H9 (cell line): ENCODE measurements at regions not wholly inside any gene's neighbourhood (a gene's known extent, or its start where the extent isn't known, plus 50 kb on each side); places are given as distances from the start of the nearest gene placed in this dataset.

Experiments
- DNase-seq: peaks from one replicate; pipeline ENCODE4 v3.0.0-alpha.2; 2017
- H2AFZ ChIP-seq: one replicate; pipeline ENCODE4 v1.6.1; 2013; ENCODE audit warnings: mild to moderate bottlenecking, low read length, control low read depth, moderate library complexity
- H2AK5ac ChIP-seq: 2 replicates; pipeline ENCODE4 v1.6.1; 2013; ENCODE audit warnings: low read length, control low read depth, mixed read lengths; ENCODE audit not compliant: insufficient read length
- H2BK120ac ChIP-seq: one replicate; pipeline ENCODE4 v1.6.1; 2013; ENCODE audit warnings: low read depth, mild to moderate bottlenecking, low read length, control low read depth, inconsistent platforms; ENCODE audit not compliant: poor library complexity, severe bottlenecking
- H2BK12ac ChIP-seq: 2 replicates; pipeline ENCODE4 v1.6.1; 2013; ENCODE audit warnings: low read length, control low read depth, mixed read lengths, low read depth; ENCODE audit not compliant: insufficient read length
- H2BK15ac ChIP-seq: 2 replicates; pipeline ENCODE4 v1.6.1; 2013; ENCODE audit warnings: low read depth, low read length, control low read depth
- H2BK20ac ChIP-seq: one replicate; pipeline ENCODE4 v1.6.1; 2013; ENCODE audit warnings: low read depth, mild to moderate bottlenecking, low read length, control low read depth, inconsistent platforms; ENCODE audit not compliant: poor library complexity, severe bottlenecking
- H2BK5ac ChIP-seq: 2 replicates; pipeline ENCODE4 v1.6.1; 2013; ENCODE audit warnings: low read length, control low read depth, mixed read lengths; ENCODE audit not compliant: insufficient read length
- H3K14ac ChIP-seq: 2 replicates; pipeline ENCODE4 v1.6.1; 2013; ENCODE audit warnings: low read length, control low read depth; ENCODE audit not compliant: insufficient read depth
- H3K18ac ChIP-seq: 2 replicates; pipeline ENCODE4 v1.6.1; 2013; ENCODE audit warnings: low read depth, mild to moderate bottlenecking, mixed read lengths, low read length, control low read depth; ENCODE audit not compliant: insufficient read length
- H3K23ac ChIP-seq: 2 replicates; pipeline ENCODE4 v1.6.1; 2013; ENCODE audit warnings: low read length, control low read depth, mixed read lengths, low read depth; ENCODE audit not compliant: insufficient read length
- H3K23me2 ChIP-seq: 2 replicates; pipeline ENCODE4 v1.6.1; 2013; ENCODE audit warnings: low read depth, mild to moderate bottlenecking, mixed read lengths, low read length, control low read depth; ENCODE audit not compliant: insufficient read length, poor library complexity, severe bottlenecking
- H3K27ac ChIP-seq: 2 replicates; pipeline ENCODE4 v1.5.1; 2013; ENCODE audit warnings: low read length, control low read depth, mixed read lengths, low read depth; ENCODE audit not compliant: insufficient read length
- H3K27me3 ChIP-seq: 2 replicates; pipeline ENCODE4 v1.6.1; 2013; ENCODE audit warnings: low read length, control low read depth, inconsistent platforms; ENCODE audit not compliant: insufficient read depth
- H3K4ac ChIP-seq: 2 replicates; pipeline ENCODE4 v1.6.1; 2013; ENCODE audit warnings: low read depth, mild to moderate bottlenecking, control low read depth, inconsistent platforms, low read length, moderate library complexity
- H3K4me1 ChIP-seq: 2 replicates; pipeline ENCODE4 v1.6.1; 2013; ENCODE audit warnings: low read length, control low read depth, inconsistent platforms; ENCODE audit not compliant: insufficient read depth
- H3K4me2 ChIP-seq: 2 replicates; pipeline ENCODE4 v1.6.1; 2013; ENCODE audit warnings: low read length, control low read depth, mixed read lengths; ENCODE audit not compliant: insufficient read length, insufficient read depth
- H3K56ac ChIP-seq: 2 replicates; pipeline ENCODE4 v1.6.1; 2013; ENCODE audit warnings: low read depth, mild to moderate bottlenecking, mixed read lengths, low read length, control low read depth; ENCODE audit not compliant: insufficient read length
- H3K79me1 ChIP-seq: 2 replicates; pipeline ENCODE4 v1.6.1; 2013; ENCODE audit warnings: low read depth, mild to moderate bottlenecking, moderate library complexity, low read length, control low read depth, inconsistent platforms; ENCODE audit not compliant: insufficient read depth, poor library complexity, severe bottlenecking
- H3K79me2 ChIP-seq: 2 replicates; pipeline ENCODE4 v1.6.1; 2013; ENCODE audit warnings: low read length, control low read depth, inconsistent platforms; ENCODE audit not compliant: insufficient read depth
- H3K9ac ChIP-seq: 2 replicates; pipeline ENCODE4 v1.6.1; 2013; ENCODE audit warnings: low read length, control low read depth, mixed read lengths; ENCODE audit not compliant: insufficient read length; ENCODE audit errors: extremely low read depth
- H3K9me3 ChIP-seq: one replicate; pipeline ENCODE4 v1.6.1; 2013; ENCODE audit warnings: low read depth, low read length, inconsistent platforms; ENCODE audit not compliant: control insufficient read depth
- H3T11ph ChIP-seq: one replicate; pipeline ENCODE4 v1.6.1; 2013; ENCODE audit warnings: mild to moderate bottlenecking, low read length, control low read depth, inconsistent platforms
- H4K20me1 ChIP-seq: one replicate; pipeline ENCODE4 v1.6.1; 2013; ENCODE audit not compliant: control insufficient read depth, insufficient read length, insufficient read depth
- H4K5ac ChIP-seq: 2 replicates; pipeline ENCODE4 v1.6.1; 2013; ENCODE audit warnings: low read depth, mild to moderate bottlenecking, mixed read lengths, low read length, control low read depth; ENCODE audit not compliant: insufficient read length
- H4K8ac ChIP-seq: replicated peaks from 2 replicates; pipeline ENCODE4 v1.6.1; 2013; ENCODE audit warnings: low read length, control low read depth, mixed read lengths, low read depth; ENCODE audit not compliant: insufficient read length
- H4K91ac ChIP-seq: 2 replicates; pipeline ENCODE4 v1.6.1; 2013; ENCODE audit warnings: low read depth, mild to moderate bottlenecking, moderate library complexity, mixed read lengths, low read length, control low read depth; ENCODE audit not compliant: insufficient read length
- H3K27ac Mint-ChIP-seq, 3 experiments: 2 replicates in 2 of 3; 3 replicates in 1 of 3; pipeline ENCODE4 v1.8.0; 2020 to 2021; ENCODE audit warnings: mixed read lengths in 3 of 3, mild to moderate bottlenecking in 1 of 3, moderate library complexity in 1 of 3
- H3K27me3 Mint-ChIP-seq: 2 replicates; pipeline ENCODE4 v1.8.0; 2021; ENCODE audit warnings: low read depth, mild to moderate bottlenecking, moderate library complexity, mixed read lengths
- H3K36me3 Mint-ChIP-seq, 3 experiments: 2 replicates in 2 of 3; 3 replicates in 1 of 3; pipeline ENCODE4 v1.8.0; 2020 to 2021; ENCODE audit warnings: low read depth in 3 of 3, mixed read lengths in 3 of 3; ENCODE audit not compliant: insufficient read depth in 1 of 3
- H3K4me1 Mint-ChIP-seq, 2 experiments: 2 replicates each; pipeline ENCODE4 v1.8.0; 2020; ENCODE audit warnings: mixed read lengths in 2 of 2
- H3K4me3 Mint-ChIP-seq, 2 experiments: 2 replicates in 1 of 2; 3 replicates in 1 of 2; pipeline ENCODE4 v1.8.0; 2020 to 2021; ENCODE audit warnings: mild to moderate bottlenecking in 2 of 2, mixed read lengths in 2 of 2, moderate library complexity in 1 of 2
- H3K9me3 Mint-ChIP-seq, 2 experiments: 2 replicates in 1 of 2; 3 replicates in 1 of 2; pipeline ENCODE4 v1.8.0; 2020; ENCODE audit warnings: mild to moderate bottlenecking in 2 of 2, mixed read lengths in 2 of 2, moderate library complexity in 1 of 2
- WGBS: extraction: QIAGEN DNeasy Blood & Tissue Kit; methylation state at CpG from one replicate; pipeline ENCODE4 v1.1.7; 2013; ENCODE audit warnings: missing lambda C conversion rate, low lambda C conversion rate, mixed read lengths; ENCODE audit not compliant: insufficient read length; ENCODE audit errors: extremely low coverage; 5-methylcytosine and 5-hydroxymethylcytosine counted together
- TF ChIP-seq, protein P1 (sequence below): fragments of 200-600 bp; sonication (generic); conservative IDR thresholded peaks from 3 replicates; pipeline ENCODE4 v1.8.0; 2021; ENCODE audit warnings: antibody characterized with exemption, mild to moderate bottlenecking

- Histone ChIP-seq H3K4me1 (no peaks in the 10 kb centered on the region), H2BK120ac (no peak overlapping the region), H3K27ac (no peak overlapping the region), H3K9me3 (no peaks in the 10 kb centered on the region), H4K91ac (no peak overlapping the region), H2AFZ (no peak overlapping the region), H3K79me1 (no peaks in the 10 kb centered on the region), H3K23ac (no peak overlapping the region), H2AK5ac (no peak overlapping the region), H3K9ac (no peak overlapping the region), H4K5ac (no peak overlapping the region), H3T11ph (no peak overlapping the region), H2BK5ac (no peak overlapping the region), H3K56ac (no peak overlapping the region), H4K20me1 (no peaks in the 10 kb centered on the region), H3K27me3 (no peaks in the 10 kb centered on the region), H3K23me2 (no peaks in the 10 kb centered on the region), H2BK15ac (no peak overlapping the region), H3K4me2 (no peak overlapping the region), H4K8ac (no peak overlapping the region), H3K79me2 (no peaks in the 10 kb centered on the region), H2BK12ac (no peak overlapping the region), H3K14ac (no peak overlapping the region), H3K4ac (no peak overlapping the region), H3K18ac (no peak overlapping the region), H2BK20ac (no peak overlapping the region)
- TF ChIP-seq, protein P1, sequence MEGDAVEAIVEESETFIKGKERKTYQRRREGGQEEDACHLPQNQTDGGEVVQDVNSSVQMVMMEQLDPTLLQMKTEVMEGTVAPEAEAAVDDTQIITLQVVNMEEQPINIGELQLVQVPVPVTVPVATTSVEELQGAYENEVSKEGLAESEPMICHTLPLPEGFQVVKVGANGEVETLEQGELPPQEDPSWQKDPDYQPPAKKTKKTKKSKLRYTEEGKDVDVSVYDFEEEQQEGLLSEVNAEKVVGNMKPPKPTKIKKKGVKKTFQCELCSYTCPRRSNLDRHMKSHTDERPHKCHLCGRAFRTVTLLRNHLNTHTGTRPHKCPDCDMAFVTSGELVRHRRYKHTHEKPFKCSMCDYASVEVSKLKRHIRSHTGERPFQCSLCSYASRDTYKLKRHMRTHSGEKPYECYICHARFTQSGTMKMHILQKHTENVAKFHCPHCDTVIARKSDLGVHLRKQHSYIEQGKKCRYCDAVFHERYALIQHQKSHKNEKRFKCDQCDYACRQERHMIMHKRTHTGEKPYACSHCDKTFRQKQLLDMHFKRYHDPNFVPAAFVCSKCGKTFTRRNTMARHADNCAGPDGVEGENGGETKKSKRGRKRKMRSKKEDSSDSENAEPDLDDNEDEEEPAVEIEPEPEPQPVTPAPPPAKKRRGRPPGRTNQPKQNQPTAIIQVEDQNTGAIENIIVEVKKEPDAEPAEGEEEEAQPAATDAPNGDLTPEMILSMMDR = no peak
- Mint-ChIP-seq H3K4me3 (no peak overlapping the region), H3K27ac (no peak overlapping the region), H3K36me3 (no peaks in the 10 kb centered on the region), H3K9me3 (peaks cover 1 to 3% of the 10 kb centered on the region in 2 experiments; a peak in 3 of 5 replicates), H3K4me1 (no peaks in the 10 kb centered on the region), H3K27me3 (no peaks in the 10 kb centered on the region)
- WGBS = no CpG with 5 or more reads among the region's 3 CpGs
- no peak for DNase-seq
These were observed 60.4 kb upstream of the MOCS2 start for GRCh38 chr5:53169933-53170332.
